MG63 (cell line): ENCODE measurements at regions not wholly inside any gene's neighbourhood (a gene's known extent, or its start where the extent isn't known, plus 50 kb on each side); places are given as distances from the start of the nearest gene placed in this dataset.

Experiments
- DNase-seq: peaks from one replicate; pipeline ENCODE4 v3.0.0-alpha.2; 2020
- H3K27me3 ChIP-seq: fragments of 250-450 bp; sonication (Bioruptor Pico); 2 replicates; pipeline ENCODE4 v1.5.1; 2020; ENCODE audit warnings: mild to moderate bottlenecking, moderate library complexity
- H3K36me3 ChIP-seq: fragments of 250-450 bp; sonication (Bioruptor Pico); 2 replicates; pipeline ENCODE4 v1.5.1; 2020; ENCODE audit warnings: mild to moderate bottlenecking, moderate library complexity
- H3K4me3 ChIP-seq: fragments of 250-450 bp; sonication (Bioruptor Pico); 2 replicates; pipeline ENCODE4 v1.5.1; 2020; ENCODE audit warnings: mild to moderate bottlenecking, moderate library complexity
- H3K9me3 ChIP-seq: fragments of 250-450 bp; sonication (Bioruptor Pico); 2 replicates; pipeline ENCODE4 v1.5.1; 2020; ENCODE audit warnings: mild to moderate bottlenecking, moderate library complexity

DNA sequence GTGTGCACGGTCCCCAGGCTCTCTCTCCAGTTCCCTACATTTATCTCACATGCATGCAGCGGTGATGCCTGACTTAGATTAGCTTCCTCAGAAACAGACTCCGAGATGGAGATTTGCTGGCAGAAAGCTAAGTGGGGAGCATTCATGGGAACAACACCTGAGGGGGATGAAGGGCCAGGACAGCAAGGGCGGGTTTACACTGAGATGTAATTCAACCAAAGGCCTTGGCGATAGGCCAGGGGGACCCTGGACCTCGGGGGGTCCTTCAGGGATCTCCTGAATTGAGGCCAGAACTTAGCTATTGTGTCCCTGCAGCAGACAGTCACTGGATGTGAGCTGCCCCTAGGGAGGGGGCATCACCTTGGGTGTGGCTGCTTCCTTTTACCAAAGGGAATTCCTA is 246.1 kb upstream of the CSF3R start:
- H3K36me3 ChIP-seq: no peaks in the 10 kb centered on the region
- H3K9me3 ChIP-seq: no peaks in the 10 kb centered on the region
- H3K27me3 ChIP-seq: peaks cover 3% of the 10 kb centered on the region; the same call in 1 of the 2 replicates
- no peak overlapping the region for H3K4me3 ChIP-seq
- DNase-seq: no peak

DNA sequence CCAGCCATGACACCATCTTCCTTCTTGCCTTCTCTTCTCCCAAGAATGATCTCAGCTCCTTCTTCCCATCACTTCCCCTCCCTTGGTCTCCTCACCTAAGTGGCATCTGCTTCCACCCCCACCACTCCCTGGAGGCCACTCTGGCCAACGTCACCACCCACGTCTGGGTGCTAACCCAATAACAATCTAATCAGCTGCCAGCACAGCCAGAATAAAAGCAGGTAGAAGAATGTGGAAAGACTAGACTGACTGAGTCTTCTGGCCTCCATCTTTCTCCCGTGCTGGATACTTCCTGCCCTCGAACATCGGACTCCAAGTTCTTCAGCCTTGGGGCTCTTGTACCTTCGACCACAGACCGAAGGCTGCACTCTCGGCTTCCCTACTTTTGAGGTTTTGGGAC is 245.3 kb upstream of the CSF3R start:
- Histone ChIP-seq H3K4me3 (no peak overlapping the region), H3K27me3 (peaks cover 3% of the 10 kb centered on the region; the same call in 1 of the 2 replicates), H3K36me3 (no peaks in the 10 kb centered on the region), H3K9me3 (no peaks in the 10 kb centered on the region)
- DNase-seq: no peak

DNA sequence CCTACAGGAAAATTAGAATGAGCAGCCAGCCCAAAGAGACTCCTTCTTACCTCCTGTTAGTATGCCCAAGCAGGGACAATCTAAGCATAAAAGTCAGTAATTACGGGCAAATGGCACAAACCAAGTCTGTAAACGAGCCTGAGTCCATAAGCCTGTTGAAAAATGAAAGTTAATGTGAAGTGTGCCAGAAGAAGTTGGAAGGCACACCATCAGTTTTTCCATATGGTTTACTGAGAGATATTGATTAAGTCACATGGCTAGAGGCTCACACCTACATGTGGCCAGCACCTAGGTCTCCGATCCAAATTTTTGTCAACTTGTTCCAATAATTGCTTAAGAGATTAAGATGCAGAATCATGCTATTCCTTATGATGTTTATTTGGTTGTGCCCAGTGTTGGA is 242.4 kb upstream of the CSF3R start:
- H3K9me3 ChIP-seq: no peaks in the 10 kb centered on the region
- no peaks in the 10 kb centered on the region for H3K36me3 ChIP-seq
- H3K4me3 ChIP-seq: no peak overlapping the region
- no peak for DNase-seq
- peaks cover 3% of the 10 kb centered on the region; the same call in 1 of the 2 replicates for H3K27me3 ChIP-seq

DNA sequence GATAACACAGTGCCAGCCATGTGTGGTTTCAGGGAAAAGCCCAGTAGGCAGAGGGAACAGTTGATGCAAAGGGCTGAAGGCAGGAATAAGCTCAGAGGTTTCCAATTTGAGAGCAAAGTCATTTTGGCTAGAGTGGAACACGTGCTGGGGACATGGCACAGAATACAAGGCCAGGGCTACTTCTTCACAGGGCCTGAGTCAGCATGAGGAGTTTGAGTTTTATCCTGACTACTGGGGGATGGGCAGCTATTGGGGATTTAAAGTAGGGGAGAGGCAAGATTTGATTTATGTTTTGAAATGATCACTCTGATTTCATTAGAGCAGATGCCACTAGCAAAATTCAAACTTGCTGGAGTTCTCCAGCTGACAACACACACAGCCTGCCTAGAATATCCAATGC is 241.1 kb upstream of the CSF3R start:
- Histone ChIP-seq H3K27me3 (peaks cover 3% of the 10 kb centered on the region; the same call in 1 of the 2 replicates), H3K36me3 (no peaks in the 10 kb centered on the region), H3K4me3 (no peak overlapping the region), H3K9me3 (no peaks in the 10 kb centered on the region)
- DNase-seq: no peak

DNA sequence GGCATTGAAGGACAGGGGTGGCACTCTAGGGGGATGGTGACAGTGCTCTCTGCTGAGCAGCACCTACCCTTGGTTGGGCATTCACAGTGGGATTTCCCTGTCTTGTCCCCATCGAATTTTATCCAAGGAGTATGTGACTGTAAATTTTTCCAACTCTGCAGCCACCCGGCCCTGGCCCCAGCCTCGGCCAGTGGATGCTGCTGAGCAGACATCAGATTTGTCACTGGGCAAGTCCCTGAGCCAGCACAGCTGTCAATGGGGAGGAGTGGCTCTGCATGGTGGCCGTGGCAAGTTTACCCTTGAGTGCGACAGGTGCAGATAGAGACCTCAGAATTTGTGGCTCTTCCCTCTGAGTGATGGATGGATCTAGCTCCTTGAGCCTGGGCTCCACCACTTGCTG is 240.2 kb upstream of the CSF3R start:
- Histone ChIP-seq H3K9me3 (no peaks in the 10 kb centered on the region), H3K27me3 (peaks cover 3% of the 10 kb centered on the region; the same call in 1 of the 2 replicates), H3K36me3 (no peaks in the 10 kb centered on the region), H3K4me3 (no peak overlapping the region)
- no peak for DNase-seq

DNA sequence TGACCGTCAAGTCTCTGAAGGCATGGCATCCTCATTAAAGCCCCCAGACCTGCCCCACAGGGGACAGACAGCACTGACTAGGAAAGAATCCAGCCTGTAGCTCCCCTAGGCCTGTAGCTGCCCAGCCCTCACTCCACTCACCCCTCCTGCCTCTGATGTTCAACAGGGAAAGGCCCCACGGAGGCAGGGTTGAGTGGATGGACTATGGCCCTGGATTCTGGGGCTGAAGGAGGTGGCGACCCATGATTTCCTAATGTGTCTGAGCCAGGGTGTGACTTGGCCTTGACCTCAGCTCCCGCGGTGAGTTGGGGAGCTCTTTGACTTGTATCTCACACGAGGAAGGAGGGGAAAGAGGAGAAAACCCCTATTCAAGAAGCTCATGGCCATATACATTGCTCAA is 238.5 kb upstream of the CSF3R start:
- DNase-seq: no peak
- H3K4me3 ChIP-seq: no peak overlapping the region
- H3K36me3 ChIP-seq: no peaks in the 10 kb centered on the region
- no peaks in the 10 kb centered on the region for H3K9me3 ChIP-seq
- H3K27me3 ChIP-seq: peaks cover 3% of the 10 kb centered on the region; the same call in 1 of the 2 replicates

DNA sequence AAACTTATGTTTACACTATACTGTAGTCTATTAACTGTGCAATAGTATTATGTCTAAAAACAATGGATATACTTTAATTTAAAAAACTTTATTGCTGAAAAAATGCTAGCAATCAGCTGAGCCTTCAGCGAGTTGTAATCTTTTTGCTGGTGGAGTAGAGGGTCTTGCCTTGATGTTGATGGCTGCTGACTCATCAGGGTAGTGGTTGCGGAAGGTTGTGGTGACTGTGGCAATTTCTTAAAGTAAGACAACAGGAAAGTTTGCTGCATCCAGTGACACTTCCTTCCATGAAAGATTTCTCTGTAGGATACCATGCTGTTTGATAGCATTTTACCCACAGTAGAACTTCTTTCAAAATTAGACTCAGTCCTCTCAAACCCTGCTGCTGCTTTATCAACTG is 234.7 kb upstream of the CSF3R start:
- H3K4me3 ChIP-seq: no peak overlapping the region
- no peak for DNase-seq
- H3K9me3 ChIP-seq: no peaks in the 10 kb centered on the region
- no peaks in the 10 kb centered on the region for H3K36me3 ChIP-seq
- no peaks in the 10 kb centered on the region for H3K27me3 ChIP-seq

DNA sequence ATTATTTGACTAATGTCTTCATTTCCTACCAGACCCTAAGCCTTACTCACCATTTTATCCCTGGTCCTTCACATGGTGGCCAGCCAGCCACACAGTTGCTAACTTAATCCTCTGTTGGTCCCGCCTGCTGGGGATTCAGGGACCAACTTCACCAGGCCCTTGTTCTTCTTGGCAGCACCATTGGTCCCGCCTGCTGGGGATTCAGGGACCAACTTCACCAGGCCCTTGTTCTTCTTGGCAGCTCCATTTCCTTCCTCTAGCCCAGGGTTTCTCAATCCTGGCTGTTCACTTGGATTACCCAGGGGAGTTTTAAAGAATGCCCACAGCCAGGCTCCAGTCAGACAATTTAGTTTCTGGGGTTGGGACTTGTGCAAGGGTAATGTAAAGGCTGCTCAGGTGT is 233.1 kb upstream of the CSF3R start:
- no peaks in the 10 kb centered on the region for H3K36me3 ChIP-seq
- no peaks in the 10 kb centered on the region for H3K9me3 ChIP-seq
- no peak for DNase-seq
- H3K27me3 ChIP-seq: no peaks in the 10 kb centered on the region
- H3K4me3 ChIP-seq: no peak overlapping the region

DNA sequence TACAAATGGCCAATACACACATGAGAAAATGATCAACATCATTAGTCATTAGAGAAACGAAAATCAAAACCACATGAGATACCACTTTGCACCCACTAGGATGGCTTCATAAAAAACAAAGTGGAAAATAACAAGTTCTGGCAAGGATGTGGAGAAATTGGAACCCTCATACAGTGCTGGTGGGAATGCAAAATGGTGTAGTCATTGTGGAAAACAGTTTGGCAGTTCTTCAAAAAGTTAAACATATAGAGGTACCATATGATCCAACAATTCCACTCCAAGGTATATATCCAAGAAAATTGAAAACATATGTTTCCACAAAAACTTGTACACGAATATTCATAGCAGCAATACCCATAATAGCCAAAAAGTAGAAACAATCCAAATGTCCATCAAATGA is 231.6 kb upstream of the CSF3R start:
- H3K36me3 ChIP-seq: no peaks in the 10 kb centered on the region
- no peak overlapping the region for H3K4me3 ChIP-seq
- no peaks in the 10 kb centered on the region for H3K27me3 ChIP-seq
- no peaks in the 10 kb centered on the region for H3K9me3 ChIP-seq
- no peak for DNase-seq

DNA sequence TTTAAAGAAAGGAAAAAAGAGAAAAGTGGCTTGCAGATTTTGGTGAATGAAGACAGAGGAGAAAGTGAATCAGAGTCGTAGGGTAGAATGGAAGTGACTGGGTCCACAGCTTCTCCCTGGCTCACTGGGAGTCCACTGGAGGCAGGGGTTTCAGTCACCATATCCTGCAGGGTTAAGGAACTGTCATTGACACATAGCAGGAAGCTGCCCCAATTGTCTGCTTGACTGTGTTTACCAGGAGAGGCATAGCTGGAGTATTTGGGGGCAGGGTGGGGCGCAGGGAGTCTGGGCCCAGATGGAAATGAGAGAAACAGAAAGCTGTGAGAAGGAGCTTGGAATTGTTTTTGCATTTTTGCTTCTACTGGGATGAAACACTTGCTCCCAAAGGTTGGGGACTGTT is 228.8 kb upstream of the CSF3R start:
- Histone ChIP-seq H3K36me3 (no peaks in the 10 kb centered on the region), H3K4me3 (no peak overlapping the region), H3K27me3 (no peaks in the 10 kb centered on the region), H3K9me3 (no peaks in the 10 kb centered on the region)
- no peak for DNase-seq

DNA sequence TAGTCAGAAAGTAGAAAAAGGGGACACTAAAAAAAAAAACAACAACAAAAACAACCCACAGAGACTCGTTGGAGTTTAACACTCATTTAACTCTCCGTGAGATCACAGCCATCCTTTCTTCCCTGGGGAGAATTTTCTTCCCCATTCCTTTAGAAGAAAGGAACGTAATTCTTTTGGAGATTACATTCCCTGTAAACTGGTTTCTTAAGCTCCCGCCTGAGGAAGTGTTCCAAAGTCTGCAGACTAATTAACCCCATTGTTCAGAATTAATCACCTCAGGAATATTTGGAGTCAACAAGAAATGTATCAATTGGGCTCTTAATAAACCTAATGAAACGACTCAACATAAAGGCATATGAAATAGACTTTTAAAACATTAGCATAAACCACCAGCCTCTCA is 228.2 kb upstream of the CSF3R start:
- no peaks in the 10 kb centered on the region for H3K27me3 ChIP-seq
- DNase-seq: no peak
- no peaks in the 10 kb centered on the region for H3K9me3 ChIP-seq
- H3K36me3 ChIP-seq: no peaks in the 10 kb centered on the region
- H3K4me3 ChIP-seq: no peak overlapping the region

DNA sequence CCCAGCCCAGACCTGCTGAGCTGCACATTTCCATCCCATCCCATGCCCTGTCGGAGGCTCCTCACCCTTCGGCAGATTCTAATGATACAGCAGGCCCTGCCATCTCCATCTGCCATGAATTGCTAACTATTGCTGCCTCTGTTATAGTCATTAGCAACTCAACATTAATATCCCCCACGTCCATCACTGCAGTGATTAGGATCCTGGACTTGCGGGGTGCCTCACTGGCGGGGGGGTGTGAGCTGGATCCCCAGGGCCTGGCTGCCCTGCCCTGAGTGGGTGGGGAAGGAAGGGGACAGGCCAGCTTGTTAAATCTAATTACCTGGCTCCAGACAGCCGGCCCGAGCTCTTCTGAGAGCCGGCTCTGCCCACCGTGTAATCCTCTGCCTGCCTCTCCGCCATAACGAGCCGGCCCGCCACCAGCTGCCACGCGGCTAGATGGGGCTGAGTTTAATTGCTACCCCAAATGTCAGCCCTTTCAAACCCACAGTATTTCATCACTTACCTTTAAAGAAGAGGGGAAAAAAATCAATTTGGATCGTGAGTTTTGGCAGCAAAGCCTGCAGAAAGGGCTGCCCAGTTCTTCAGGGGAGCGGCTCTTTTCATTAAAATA is 227.3 kb upstream of the CSF3R start:
- H3K27me3 ChIP-seq: no peaks in the 10 kb centered on the region
- no peaks in the 10 kb centered on the region for H3K36me3 ChIP-seq
- no peaks in the 10 kb centered on the region for H3K9me3 ChIP-seq
- no peak overlapping the region for H3K4me3 ChIP-seq
- no peak for DNase-seq

DNA sequence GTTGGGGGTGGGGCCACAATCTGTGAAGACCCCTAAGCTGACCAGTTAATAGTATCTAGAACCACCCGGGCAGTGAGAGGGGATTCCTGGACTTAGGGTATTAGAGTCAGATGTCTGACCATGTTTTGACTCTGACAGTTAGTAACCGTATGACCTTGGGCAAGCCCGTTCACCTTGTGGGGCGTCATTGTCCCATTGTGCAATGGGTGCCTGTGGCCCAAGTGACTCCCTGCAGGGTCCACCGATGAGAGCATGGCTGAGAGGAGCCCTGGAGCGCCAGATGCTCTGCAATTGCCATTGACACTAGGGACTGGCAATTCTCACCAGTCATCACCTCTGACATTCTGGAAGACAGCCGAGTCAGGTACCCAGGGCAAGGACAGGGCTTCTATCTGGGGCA is 225.9 kb upstream of the CSF3R start:
- Histone ChIP-seq H3K9me3 (no peaks in the 10 kb centered on the region), H3K4me3 (no peak overlapping the region), H3K27me3 (no peaks in the 10 kb centered on the region), H3K36me3 (no peaks in the 10 kb centered on the region)
- DNase-seq: no peak

DNA sequence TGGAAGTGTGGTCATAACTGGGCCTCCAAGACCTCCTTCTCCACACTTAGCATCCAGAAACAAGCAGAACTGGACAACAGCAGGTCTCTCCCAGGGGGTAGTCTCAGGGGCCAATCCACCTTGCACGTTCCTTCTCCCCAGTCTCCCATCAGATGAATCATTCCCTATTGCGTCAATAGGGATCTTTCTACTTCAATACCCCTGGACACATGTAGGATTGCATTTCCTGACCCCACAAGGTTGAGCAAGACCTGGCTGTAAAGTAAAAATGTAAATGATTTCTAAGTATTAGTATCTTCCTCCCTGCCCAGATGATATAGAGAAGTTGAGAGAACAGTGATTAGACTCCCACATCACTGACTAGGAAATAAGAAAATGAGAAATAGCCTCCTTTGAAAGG is 224.5 kb upstream of the CSF3R start:
- Histone ChIP-seq H3K36me3 (no peaks in the 10 kb centered on the region), H3K4me3 (no peak overlapping the region), H3K27me3 (no peaks in the 10 kb centered on the region), H3K9me3 (no peaks in the 10 kb centered on the region)
- no peak for DNase-seq

DNA sequence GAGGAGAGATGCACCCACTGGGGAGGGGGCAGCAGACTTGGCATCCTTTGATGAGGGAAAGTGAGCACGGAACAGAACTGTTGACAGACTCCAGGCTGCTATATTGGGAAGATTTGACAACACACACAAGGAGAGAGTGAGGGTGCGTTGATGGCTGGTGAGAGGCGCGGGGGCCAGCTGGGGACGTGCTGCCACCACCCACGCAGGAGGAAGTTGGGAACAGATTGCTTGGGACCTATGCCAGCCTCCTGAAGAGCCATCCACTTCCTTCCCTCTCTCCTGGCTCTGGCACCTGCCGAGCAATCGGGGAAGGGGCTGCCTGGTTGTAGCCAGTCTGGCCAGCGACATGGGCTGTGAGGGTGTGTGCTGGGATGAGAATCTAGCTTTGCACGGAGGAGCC is 223.7 kb upstream of the CSF3R start:
- Histone ChIP-seq H3K9me3 (no peaks in the 10 kb centered on the region), H3K27me3 (no peaks in the 10 kb centered on the region), H3K36me3 (no peaks in the 10 kb centered on the region), H3K4me3 (no peak overlapping the region)
- no peak for DNase-seq

DNA sequence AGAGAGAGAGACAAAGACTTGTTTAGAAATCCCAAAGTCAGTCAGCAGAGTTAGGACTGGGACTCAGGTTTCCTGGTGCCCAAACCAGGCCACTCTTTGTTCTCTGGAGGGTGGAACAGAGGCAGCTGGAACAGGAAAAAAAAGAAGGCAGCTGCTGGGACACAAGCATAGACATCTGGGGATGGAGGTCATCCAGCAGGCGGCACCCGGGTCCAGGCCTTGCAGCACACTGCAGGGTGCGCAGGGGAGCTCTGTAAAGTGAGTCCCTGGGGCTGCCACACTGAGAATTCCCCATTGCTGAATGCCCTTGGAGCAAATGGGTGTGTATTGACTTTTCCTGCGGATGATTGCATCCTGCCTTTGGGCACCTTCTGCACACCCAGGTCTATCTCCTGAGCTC is 222.9 kb upstream of the CSF3R start:
- H3K27me3 ChIP-seq: no peaks in the 10 kb centered on the region
- DNase-seq: peak; percentile 32
- no peaks in the 10 kb centered on the region for H3K9me3 ChIP-seq
- no peaks in the 10 kb centered on the region for H3K36me3 ChIP-seq
- H3K4me3 ChIP-seq: no peak overlapping the region

DNA sequence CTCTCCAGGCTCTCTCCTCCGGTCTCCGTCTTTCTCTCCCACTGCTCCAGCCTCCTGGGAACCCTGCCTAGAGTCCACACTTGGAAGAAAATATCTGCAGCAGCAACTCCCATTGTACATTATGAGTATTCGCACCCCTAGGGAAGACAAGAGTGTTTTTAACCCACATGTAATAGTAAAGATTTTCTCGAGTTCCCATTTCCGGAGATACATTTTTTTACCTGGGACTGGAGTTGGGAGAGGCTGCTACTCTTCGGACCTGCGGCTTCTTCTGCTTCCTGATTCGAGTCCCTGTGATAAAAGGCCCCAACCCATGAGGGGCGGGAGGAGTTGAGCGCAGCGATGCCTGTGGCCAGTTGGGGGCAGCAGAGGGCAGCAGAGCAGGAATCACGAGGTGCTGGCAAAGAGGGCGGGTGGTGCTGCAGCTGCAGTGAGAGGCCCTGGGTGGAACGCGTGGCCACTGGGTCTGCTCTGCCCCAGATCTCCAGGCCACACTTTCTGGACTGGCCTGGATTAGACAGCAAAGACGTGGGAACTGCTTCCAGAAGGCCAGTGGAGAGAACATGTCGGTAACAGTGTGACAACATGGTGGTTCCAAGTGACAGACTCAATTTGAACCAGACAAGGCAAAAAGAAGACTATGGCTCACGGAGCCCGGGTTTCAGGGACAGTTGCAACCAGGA is 221.0 kb upstream of the CSF3R start:
- peak; percentile 65 for DNase-seq
- Histone ChIP-seq H3K36me3 (no peaks in the 10 kb centered on the region), H3K27me3 (peaks cover 4% of the 10 kb centered on the region), H3K4me3 (no peak overlapping the region), H3K9me3 (no peaks in the 10 kb centered on the region)

DNA sequence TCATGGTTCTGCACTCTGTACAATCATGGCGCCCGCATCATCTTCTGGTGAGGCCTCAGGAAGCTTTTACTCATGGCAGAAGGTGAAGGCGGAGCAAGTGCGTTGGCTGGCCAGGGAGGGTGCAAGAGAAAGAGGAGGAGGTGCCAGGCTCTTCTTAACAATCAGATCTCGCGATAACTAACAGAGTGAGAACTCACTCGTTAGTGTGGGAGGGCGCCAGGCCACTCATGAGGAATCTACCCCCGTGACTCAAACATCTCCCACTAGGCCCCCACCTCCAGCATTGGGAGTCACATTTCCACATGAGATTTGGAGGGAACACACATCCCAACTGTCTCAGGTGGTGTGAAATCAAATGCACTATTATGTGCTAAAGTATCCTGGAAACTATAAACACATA is 220.2 kb upstream of the CSF3R start:
- no peak overlapping the region for H3K4me3 ChIP-seq
- DNase-seq: no peak
- peaks cover 4% of the 10 kb centered on the region for H3K27me3 ChIP-seq
- no peaks in the 10 kb centered on the region for H3K9me3 ChIP-seq
- H3K36me3 ChIP-seq: no peaks in the 10 kb centered on the region
